H9 (cell line): ENCODE measurements at regions not wholly inside any gene's neighbourhood (a gene's known extent, or its start where the extent isn't known, plus 50 kb on each side); places are given as distances from the start of the nearest gene placed in this dataset.

Source experiments
- DNase-seq: peaks from one replicate; pipeline ENCODE4 v3.0.0-alpha.2; 2017
- H2AFZ ChIP-seq: one replicate; pipeline ENCODE4 v1.6.1; 2013; ENCODE audit warnings: mild to moderate bottlenecking, low read length, control low read depth, moderate library complexity
- H2AK5ac ChIP-seq: 2 replicates; pipeline ENCODE4 v1.6.1; 2013; ENCODE audit warnings: low read length, control low read depth, mixed read lengths; ENCODE audit not compliant: insufficient read length
- H2BK120ac ChIP-seq: one replicate; pipeline ENCODE4 v1.6.1; 2013; ENCODE audit warnings: low read depth, mild to moderate bottlenecking, low read length, control low read depth, inconsistent platforms; ENCODE audit not compliant: poor library complexity, severe bottlenecking
- H2BK12ac ChIP-seq: 2 replicates; pipeline ENCODE4 v1.6.1; 2013; ENCODE audit warnings: low read length, control low read depth, mixed read lengths, low read depth; ENCODE audit not compliant: insufficient read length
- H2BK15ac ChIP-seq: 2 replicates; pipeline ENCODE4 v1.6.1; 2013; ENCODE audit warnings: low read depth, low read length, control low read depth
- H2BK20ac ChIP-seq: one replicate; pipeline ENCODE4 v1.6.1; 2013; ENCODE audit warnings: low read depth, mild to moderate bottlenecking, low read length, control low read depth, inconsistent platforms; ENCODE audit not compliant: poor library complexity, severe bottlenecking
- H2BK5ac ChIP-seq: 2 replicates; pipeline ENCODE4 v1.6.1; 2013; ENCODE audit warnings: low read length, control low read depth, mixed read lengths; ENCODE audit not compliant: insufficient read length
- H3K14ac ChIP-seq: 2 replicates; pipeline ENCODE4 v1.6.1; 2013; ENCODE audit warnings: low read length, control low read depth; ENCODE audit not compliant: insufficient read depth
- H3K18ac ChIP-seq: 2 replicates; pipeline ENCODE4 v1.6.1; 2013; ENCODE audit warnings: low read depth, mild to moderate bottlenecking, mixed read lengths, low read length, control low read depth; ENCODE audit not compliant: insufficient read length
- H3K23ac ChIP-seq: 2 replicates; pipeline ENCODE4 v1.6.1; 2013; ENCODE audit warnings: low read length, control low read depth, mixed read lengths, low read depth; ENCODE audit not compliant: insufficient read length
- H3K23me2 ChIP-seq: 2 replicates; pipeline ENCODE4 v1.6.1; 2013; ENCODE audit warnings: low read depth, mild to moderate bottlenecking, mixed read lengths, low read length, control low read depth; ENCODE audit not compliant: insufficient read length, poor library complexity, severe bottlenecking
- H3K27ac ChIP-seq: 2 replicates; pipeline ENCODE4 v1.5.1; 2013; ENCODE audit warnings: low read length, control low read depth, mixed read lengths, low read depth; ENCODE audit not compliant: insufficient read length
- H3K27me3 ChIP-seq: 2 replicates; pipeline ENCODE4 v1.6.1; 2013; ENCODE audit warnings: low read length, control low read depth, inconsistent platforms; ENCODE audit not compliant: insufficient read depth
- H3K4ac ChIP-seq: 2 replicates; pipeline ENCODE4 v1.6.1; 2013; ENCODE audit warnings: low read depth, mild to moderate bottlenecking, control low read depth, inconsistent platforms, low read length, moderate library complexity
- H3K4me1 ChIP-seq: 2 replicates; pipeline ENCODE4 v1.6.1; 2013; ENCODE audit warnings: low read length, control low read depth, inconsistent platforms; ENCODE audit not compliant: insufficient read depth
- H3K4me2 ChIP-seq: 2 replicates; pipeline ENCODE4 v1.6.1; 2013; ENCODE audit warnings: low read length, control low read depth, mixed read lengths; ENCODE audit not compliant: insufficient read length, insufficient read depth
- H3K56ac ChIP-seq: 2 replicates; pipeline ENCODE4 v1.6.1; 2013; ENCODE audit warnings: low read depth, mild to moderate bottlenecking, mixed read lengths, low read length, control low read depth; ENCODE audit not compliant: insufficient read length
- H3K79me1 ChIP-seq: 2 replicates; pipeline ENCODE4 v1.6.1; 2013; ENCODE audit warnings: low read depth, mild to moderate bottlenecking, moderate library complexity, low read length, control low read depth, inconsistent platforms; ENCODE audit not compliant: insufficient read depth, poor library complexity, severe bottlenecking
- H3K79me2 ChIP-seq: 2 replicates; pipeline ENCODE4 v1.6.1; 2013; ENCODE audit warnings: low read length, control low read depth, inconsistent platforms; ENCODE audit not compliant: insufficient read depth
- H3K9ac ChIP-seq: 2 replicates; pipeline ENCODE4 v1.6.1; 2013; ENCODE audit warnings: low read length, control low read depth, mixed read lengths; ENCODE audit not compliant: insufficient read length; ENCODE audit errors: extremely low read depth
- H3K9me3 ChIP-seq: one replicate; pipeline ENCODE4 v1.6.1; 2013; ENCODE audit warnings: low read depth, low read length, inconsistent platforms; ENCODE audit not compliant: control insufficient read depth
- H3T11ph ChIP-seq: one replicate; pipeline ENCODE4 v1.6.1; 2013; ENCODE audit warnings: mild to moderate bottlenecking, low read length, control low read depth, inconsistent platforms
- H4K20me1 ChIP-seq: one replicate; pipeline ENCODE4 v1.6.1; 2013; ENCODE audit not compliant: control insufficient read depth, insufficient read length, insufficient read depth
- H4K5ac ChIP-seq: 2 replicates; pipeline ENCODE4 v1.6.1; 2013; ENCODE audit warnings: low read depth, mild to moderate bottlenecking, mixed read lengths, low read length, control low read depth; ENCODE audit not compliant: insufficient read length
- H4K8ac ChIP-seq: replicated peaks from 2 replicates; pipeline ENCODE4 v1.6.1; 2013; ENCODE audit warnings: low read length, control low read depth, mixed read lengths, low read depth; ENCODE audit not compliant: insufficient read length
- H4K91ac ChIP-seq: 2 replicates; pipeline ENCODE4 v1.6.1; 2013; ENCODE audit warnings: low read depth, mild to moderate bottlenecking, moderate library complexity, mixed read lengths, low read length, control low read depth; ENCODE audit not compliant: insufficient read length
- H3K27ac Mint-ChIP-seq, 3 experiments: 2 replicates in 2 of 3; 3 replicates in 1 of 3; pipeline ENCODE4 v1.8.0; 2020 to 2021; ENCODE audit warnings: mixed read lengths in 3 of 3, mild to moderate bottlenecking in 1 of 3, moderate library complexity in 1 of 3
- H3K27me3 Mint-ChIP-seq: 2 replicates; pipeline ENCODE4 v1.8.0; 2021; ENCODE audit warnings: low read depth, mild to moderate bottlenecking, moderate library complexity, mixed read lengths
- H3K36me3 Mint-ChIP-seq, 3 experiments: 2 replicates in 2 of 3; 3 replicates in 1 of 3; pipeline ENCODE4 v1.8.0; 2020 to 2021; ENCODE audit warnings: low read depth in 3 of 3, mixed read lengths in 3 of 3; ENCODE audit not compliant: insufficient read depth in 1 of 3
- H3K4me1 Mint-ChIP-seq, 2 experiments: 2 replicates each; pipeline ENCODE4 v1.8.0; 2020; ENCODE audit warnings: mixed read lengths in 2 of 2
- H3K4me3 Mint-ChIP-seq, 2 experiments: 2 replicates in 1 of 2; 3 replicates in 1 of 2; pipeline ENCODE4 v1.8.0; 2020 to 2021; ENCODE audit warnings: mild to moderate bottlenecking in 2 of 2, mixed read lengths in 2 of 2, moderate library complexity in 1 of 2
- H3K9me3 Mint-ChIP-seq, 2 experiments: 2 replicates in 1 of 2; 3 replicates in 1 of 2; pipeline ENCODE4 v1.8.0; 2020; ENCODE audit warnings: mild to moderate bottlenecking in 2 of 2, mixed read lengths in 2 of 2, moderate library complexity in 1 of 2
- CTCF ChIP-seq: fragments of 200-600 bp; sonication (generic); conservative IDR thresholded peaks from 3 replicates; pipeline ENCODE4 v1.8.0; 2021; ENCODE audit warnings: antibody characterized with exemption, mild to moderate bottlenecking
- WGBS: extraction: QIAGEN DNeasy Blood & Tissue Kit; methylation state at CpG from one replicate; pipeline ENCODE4 v1.1.7; 2013; ENCODE audit warnings: missing lambda C conversion rate, low lambda C conversion rate, mixed read lengths; ENCODE audit not compliant: insufficient read length; ENCODE audit errors: extremely low coverage; 5-methylcytosine and 5-hydroxymethylcytosine counted together

- Mint-ChIP-seq H3K36me3 (no peaks in the 10 kb centered on the region), H3K4me1 (peaks cover 7 to 25% of the 10 kb centered on the region in 2 experiments), H3K27ac (peak overlapping the region in 1 of 3 experiments; percentile 36; a peak in 1 of 7 replicates), H3K27me3 (peaks cover 10% of the 10 kb centered on the region), H3K4me3 (no peak overlapping the region), H3K9me3 (no peaks in the 10 kb centered on the region)
- H3K18ac ChIP-seq: peak overlapping the region; percentile 27
- no peak overlapping the region for H3K56ac ChIP-seq
- H3K79me1 ChIP-seq: no peaks in the 10 kb centered on the region
- no peaks in the 10 kb centered on the region for H3K79me2 ChIP-seq
- no peak overlapping the region for H4K5ac ChIP-seq
- H3K23ac ChIP-seq: no peak overlapping the region
- peak; percentile 94 for DNase-seq
- no peak overlapping the region for H2AK5ac ChIP-seq
- no peak overlapping the region for H3T11ph ChIP-seq
- H2BK120ac ChIP-seq: no peak overlapping the region
- no peak overlapping the region for H2BK5ac ChIP-seq
- no peak overlapping the region for H4K91ac ChIP-seq
- no peak overlapping the region for H2BK20ac ChIP-seq
- peak overlapping the region; percentile 67; the same call in 1 of the 2 replicates for H3K14ac ChIP-seq
- no peaks in the 10 kb centered on the region; the same call in 1 of the 2 replicates for H3K4me1 ChIP-seq
- no CpG with 5 or more reads among the region's 11 CpGs for WGBS
- H2BK12ac ChIP-seq: no peak overlapping the region
- no peak overlapping the region for H3K9ac ChIP-seq
- no peak overlapping the region for H3K4ac ChIP-seq
- H4K20me1 ChIP-seq: no peaks in the 10 kb centered on the region
- no peak overlapping the region for H3K27ac ChIP-seq
- no peak overlapping the region for H2BK15ac ChIP-seq
- H3K23me2 ChIP-seq: no peaks in the 10 kb centered on the region
- no peak for TF ChIP-seq CTCF
- no peak overlapping the region for H4K8ac ChIP-seq
- H3K4me2 ChIP-seq: no peak overlapping the region
- no peak overlapping the region for H2AFZ ChIP-seq
- no peaks in the 10 kb centered on the region for H3K9me3 ChIP-seq
- no peaks in the 10 kb centered on the region for H3K27me3 ChIP-seq
Measured at GRCh38 chr11:116696381-116696941, 76.3 kb downstream of the BUD13 start.
